ENCODE measurements at regions not wholly inside any gene's neighbourhood (a gene's known extent, or its start where the extent isn't known, plus 50 kb on each side); places are given as distances from the start of the nearest gene placed in this dataset.

- TF ChIP-seq, protein P1, sequence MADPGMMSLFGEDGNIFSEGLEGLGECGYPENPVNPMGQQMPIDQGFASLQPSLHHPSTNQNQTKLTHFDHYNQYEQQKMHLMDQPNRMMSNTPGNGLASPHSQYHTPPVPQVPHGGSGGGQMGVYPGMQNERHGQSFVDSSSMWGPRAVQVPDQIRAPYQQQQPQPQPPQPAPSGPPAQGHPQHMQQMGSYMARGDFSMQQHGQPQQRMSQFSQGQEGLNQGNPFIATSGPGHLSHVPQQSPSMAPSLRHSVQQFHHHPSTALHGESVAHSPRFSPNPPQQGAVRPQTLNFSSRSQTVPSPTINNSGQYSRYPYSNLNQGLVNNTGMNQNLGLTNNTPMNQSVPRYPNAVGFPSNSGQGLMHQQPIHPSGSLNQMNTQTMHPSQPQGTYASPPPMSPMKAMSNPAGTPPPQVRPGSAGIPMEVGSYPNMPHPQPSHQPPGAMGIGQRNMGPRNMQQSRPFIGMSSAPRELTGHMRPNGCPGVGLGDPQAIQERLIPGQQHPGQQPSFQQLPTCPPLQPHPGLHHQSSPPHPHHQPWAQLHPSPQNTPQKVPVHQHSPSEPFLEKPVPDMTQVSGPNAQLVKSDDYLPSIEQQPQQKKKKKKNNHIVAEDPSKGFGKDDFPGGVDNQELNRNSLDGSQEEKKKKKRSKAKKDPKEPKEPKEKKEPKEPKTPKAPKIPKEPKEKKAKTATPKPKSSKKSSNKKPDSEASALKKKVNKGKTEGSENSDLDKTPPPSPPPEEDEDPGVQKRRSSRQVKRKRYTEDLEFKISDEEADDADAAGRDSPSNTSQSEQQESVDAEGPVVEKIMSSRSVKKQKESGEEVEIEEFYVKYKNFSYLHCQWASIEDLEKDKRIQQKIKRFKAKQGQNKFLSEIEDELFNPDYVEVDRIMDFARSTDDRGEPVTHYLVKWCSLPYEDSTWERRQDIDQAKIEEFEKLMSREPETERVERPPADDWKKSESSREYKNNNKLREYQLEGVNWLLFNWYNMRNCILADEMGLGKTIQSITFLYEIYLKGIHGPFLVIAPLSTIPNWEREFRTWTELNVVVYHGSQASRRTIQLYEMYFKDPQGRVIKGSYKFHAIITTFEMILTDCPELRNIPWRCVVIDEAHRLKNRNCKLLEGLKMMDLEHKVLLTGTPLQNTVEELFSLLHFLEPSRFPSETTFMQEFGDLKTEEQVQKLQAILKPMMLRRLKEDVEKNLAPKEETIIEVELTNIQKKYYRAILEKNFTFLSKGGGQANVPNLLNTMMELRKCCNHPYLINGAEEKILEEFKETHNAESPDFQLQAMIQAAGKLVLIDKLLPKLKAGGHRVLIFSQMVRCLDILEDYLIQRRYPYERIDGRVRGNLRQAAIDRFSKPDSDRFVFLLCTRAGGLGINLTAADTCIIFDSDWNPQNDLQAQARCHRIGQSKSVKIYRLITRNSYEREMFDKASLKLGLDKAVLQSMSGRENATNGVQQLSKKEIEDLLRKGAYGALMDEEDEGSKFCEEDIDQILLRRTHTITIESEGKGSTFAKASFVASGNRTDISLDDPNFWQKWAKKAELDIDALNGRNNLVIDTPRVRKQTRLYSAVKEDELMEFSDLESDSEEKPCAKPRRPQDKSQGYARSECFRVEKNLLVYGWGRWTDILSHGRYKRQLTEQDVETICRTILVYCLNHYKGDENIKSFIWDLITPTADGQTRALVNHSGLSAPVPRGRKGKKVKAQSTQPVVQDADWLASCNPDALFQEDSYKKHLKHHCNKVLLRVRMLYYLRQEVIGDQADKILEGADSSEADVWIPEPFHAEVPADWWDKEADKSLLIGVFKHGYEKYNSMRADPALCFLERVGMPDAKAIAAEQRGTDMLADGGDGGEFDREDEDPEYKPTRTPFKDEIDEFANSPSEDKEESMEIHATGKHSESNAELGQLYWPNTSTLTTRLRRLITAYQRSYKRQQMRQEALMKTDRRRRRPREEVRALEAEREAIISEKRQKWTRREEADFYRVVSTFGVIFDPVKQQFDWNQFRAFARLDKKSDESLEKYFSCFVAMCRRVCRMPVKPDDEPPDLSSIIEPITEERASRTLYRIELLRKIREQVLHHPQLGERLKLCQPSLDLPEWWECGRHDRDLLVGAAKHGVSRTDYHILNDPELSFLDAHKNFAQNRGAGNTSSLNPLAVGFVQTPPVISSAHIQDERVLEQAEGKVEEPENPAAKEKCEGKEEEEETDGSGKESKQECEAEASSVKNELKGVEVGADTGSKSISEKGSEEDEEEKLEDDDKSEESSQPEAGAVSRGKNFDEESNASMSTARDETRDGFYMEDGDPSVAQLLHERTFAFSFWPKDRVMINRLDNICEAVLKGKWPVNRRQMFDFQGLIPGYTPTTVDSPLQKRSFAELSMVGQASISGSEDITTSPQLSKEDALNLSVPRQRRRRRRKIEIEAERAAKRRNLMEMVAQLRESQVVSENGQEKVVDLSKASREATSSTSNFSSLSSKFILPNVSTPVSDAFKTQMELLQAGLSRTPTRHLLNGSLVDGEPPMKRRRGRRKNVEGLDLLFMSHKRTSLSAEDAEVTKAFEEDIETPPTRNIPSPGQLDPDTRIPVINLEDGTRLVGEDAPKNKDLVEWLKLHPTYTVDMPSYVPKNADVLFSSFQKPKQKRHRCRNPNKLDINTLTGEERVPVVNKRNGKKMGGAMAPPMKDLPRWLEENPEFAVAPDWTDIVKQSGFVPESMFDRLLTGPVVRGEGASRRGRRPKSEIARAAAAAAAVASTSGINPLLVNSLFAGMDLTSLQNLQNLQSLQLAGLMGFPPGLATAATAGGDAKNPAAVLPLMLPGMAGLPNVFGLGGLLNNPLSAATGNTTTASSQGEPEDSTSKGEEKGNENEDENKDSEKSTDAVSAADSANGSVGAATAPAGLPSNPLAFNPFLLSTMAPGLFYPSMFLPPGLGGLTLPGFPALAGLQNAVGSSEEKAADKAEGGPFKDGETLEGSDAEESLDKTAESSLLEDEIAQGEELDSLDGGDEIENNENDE (IDR thresholded peaks at IDR 0.05; ENCODE audit: insufficient replicate concordance, low read length) = no peak
- no peak for TF ChIP-seq CHD1 (IDR thresholded peaks at IDR 0.05; ENCODE audit: low read depth, low read length)
- TF ChIP-seq RFX5 (IDR thresholded peaks at IDR 0.05; ENCODE audit: borderline replicate concordance, low read depth, low read length) = no peak
- no peak for TF ChIP-seq CEBPB (IDR thresholded peaks at IDR 0.05; ENCODE audit: low read depth, low read length)
- no peak for TF ChIP-seq RNF2 (IDR thresholded peaks at IDR 0.05; ENCODE audit: borderline replicate concordance, low read depth, low read length, missing control alignments, poor library complexity, severe bottlenecking)
- TF ChIP-seq CHD2 (IDR thresholded peaks at IDR 0.05; ENCODE audit: low read length) = no peak
- no peak for TF ChIP-seq SIRT6 (IDR thresholded peaks at IDR 0.05; ENCODE audit: low read length)
Observed at GRCh38 chrX:138255373-138255772, 456.1 kb downstream of the FGF13 start (continued).
